ENCODE measurements at regions not wholly inside any gene's neighbourhood (a gene's known extent, or its start where the extent isn't known, plus 50 kb on each side); places are given as distances from the start of the nearest gene placed in this dataset.
"Not testable (repeated sequence)": the region's sequence is repeated elsewhere in the genome, so short reads cannot be mapped to it uniquely, and the experiment has no call there.

DNA sequence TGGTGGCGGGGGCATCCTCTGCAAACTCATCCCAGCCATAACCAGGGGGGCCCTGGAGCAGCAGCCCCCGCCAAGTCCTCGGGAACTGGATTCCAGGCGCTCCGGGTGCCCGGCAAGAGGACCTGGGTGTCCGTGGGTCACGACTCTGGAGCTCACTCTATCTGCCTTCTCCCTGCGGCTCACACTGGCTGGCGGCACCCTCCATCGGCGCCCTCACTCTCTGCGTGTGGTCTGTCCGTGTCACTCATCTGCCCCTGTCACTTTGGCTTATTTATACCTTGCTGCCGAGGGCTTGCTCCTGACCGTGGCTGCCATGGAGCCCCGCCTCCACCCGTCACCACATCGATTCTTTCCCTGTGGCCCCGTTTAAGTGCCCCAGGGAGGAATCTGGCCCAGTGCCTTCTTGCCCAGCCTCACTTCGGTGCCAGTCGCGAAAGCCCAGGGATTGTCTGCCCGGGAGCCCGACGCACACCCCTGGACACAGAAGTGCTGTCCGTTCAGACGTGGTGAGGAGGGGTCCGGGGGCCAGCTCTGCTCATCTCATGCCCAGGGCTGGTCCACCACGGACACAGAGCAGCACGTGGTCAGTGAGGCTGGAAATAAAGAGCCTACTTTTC is 115.7 kb upstream of the ZNF469 start:
- DNase-seq (ENCODE audit: low read depth): not testable (repeated sequence)

DNA sequence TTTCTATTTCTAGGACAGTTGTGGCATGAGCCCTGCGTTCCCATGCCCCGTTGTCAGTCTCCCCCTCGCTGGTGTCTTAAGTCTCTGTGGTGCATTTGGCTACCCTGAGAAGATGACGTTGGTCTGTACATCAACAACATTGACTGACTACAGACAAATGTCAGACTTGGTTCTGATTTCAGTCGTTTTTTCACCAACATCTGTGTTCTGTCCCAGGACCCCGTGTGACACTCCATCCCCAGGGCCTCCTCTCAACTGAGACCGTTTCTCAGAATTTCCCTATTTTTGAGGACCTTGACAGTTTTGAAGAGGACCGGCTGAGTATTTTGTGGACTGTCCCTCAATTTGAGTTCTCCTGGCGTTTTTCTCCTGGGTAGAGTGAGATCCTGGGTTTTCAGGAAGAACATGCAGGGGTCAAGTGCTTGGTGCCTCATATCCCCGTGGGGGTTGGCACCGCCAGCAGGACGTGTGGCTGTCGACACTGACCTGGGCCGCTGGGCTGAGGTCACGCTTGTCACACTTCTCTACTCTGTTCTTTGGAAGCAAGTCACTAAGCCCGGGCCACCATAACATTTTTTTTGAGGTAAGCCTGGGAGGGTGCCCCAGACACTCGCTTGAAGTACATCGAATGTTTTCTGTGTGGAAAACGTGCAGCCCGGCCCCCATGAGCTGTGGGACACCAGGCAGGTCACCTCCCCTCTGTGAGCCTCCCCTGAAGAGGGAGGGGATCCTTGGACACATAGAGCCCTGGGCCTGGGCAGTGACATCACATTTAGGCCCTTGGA is 114.4 kb upstream of the ZNF469 start:
- DNase-seq (ENCODE audit: low read depth): not testable (repeated sequence)

DNA sequence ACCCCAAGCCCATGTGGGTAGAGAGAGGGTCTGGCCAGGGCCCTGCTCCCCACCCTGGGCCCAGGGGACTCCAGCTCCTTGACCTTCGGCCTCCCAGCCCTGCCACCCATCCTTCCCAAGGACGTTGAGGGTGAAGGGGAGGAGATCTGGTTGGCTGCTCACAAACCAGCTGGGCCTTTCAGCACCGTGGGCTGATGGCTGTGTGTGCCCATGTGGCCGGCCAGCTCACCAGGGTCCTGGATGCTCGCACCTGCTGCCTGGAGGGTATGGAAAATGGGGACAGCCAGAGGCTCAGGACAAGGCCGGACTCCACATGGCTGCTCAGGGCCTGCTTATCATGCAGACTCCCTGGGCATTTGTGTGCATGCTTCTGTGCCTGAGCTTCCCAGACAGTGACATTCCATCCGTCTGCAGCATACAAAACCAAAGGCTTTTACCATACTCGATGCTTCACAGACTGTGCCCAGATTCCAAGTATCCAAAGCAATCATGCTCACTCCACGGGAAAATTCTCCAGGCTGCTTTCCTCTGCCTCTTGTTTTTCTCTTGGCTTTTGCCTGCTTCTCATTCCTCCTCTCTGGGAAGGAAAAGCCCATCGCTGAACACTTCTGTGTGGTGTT is 112.5 kb upstream of the ZNF469 start:
- not testable (repeated sequence) for DNase-seq (ENCODE audit: low read depth)

DNA sequence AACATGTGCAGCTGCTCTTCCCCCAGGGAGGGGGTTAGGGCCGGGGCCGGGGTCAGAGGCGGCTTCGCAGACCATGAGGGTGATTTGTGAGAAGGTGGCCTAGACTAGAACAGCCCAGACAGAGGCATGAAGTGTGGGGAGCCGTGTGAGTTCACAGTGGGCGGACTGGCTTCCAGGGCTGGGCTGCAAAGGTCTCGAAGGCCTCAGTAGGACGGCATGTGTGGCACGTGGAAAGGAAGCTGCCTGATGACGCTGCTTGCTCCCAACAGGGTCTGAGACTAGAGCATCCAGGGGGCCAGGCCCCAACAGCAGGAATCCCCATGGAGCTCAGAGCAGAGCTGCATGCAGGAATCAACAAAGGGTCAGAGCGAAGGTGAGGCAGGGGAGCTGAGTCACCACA is 111.5 kb upstream of the ZNF469 start:
- not testable (repeated sequence) for DNase-seq (ENCODE audit: low read depth)

DNA sequence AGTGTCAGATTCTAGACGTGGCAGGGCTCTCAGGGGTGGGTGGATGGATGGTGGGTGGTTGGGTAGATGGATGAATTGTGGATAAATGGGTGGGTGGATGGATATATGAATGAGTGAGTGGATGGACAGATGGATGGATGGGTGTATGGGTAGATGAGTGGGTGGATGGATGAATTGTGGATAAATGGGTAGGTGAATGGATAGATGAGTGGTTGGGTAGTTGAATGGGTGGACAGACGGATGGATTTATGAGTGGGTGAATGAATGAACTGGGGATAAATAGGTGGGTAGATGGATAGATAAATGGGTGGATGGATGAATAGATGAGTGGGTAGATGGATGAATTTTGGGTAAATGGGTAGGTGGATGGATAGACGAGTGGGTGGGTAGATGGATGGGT is 111.0 kb upstream of the ZNF469 start:
- DNase-seq (ENCODE audit: low read depth): not testable (repeated sequence)

DNA sequence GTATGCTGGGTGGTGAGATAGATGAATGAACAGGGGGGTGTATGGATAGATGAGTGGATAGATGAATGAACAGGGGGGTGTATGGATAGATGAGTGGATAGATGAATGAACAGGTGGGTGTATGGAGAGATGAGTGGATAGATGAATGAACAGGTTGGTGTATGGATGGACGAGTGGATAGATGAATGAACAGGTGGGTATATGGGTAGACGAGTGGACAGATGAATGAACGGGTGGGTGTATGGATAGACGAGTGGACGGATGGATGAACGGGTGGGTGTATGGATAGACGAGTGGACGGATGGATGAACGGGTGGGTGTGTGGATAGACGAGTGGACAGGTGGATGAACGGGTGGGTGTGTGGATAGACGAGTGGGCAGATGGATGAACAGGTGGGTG is 110.3 kb upstream of the ZNF469 start:
- not testable (repeated sequence) for DNase-seq (ENCODE audit: low read depth)

DNA sequence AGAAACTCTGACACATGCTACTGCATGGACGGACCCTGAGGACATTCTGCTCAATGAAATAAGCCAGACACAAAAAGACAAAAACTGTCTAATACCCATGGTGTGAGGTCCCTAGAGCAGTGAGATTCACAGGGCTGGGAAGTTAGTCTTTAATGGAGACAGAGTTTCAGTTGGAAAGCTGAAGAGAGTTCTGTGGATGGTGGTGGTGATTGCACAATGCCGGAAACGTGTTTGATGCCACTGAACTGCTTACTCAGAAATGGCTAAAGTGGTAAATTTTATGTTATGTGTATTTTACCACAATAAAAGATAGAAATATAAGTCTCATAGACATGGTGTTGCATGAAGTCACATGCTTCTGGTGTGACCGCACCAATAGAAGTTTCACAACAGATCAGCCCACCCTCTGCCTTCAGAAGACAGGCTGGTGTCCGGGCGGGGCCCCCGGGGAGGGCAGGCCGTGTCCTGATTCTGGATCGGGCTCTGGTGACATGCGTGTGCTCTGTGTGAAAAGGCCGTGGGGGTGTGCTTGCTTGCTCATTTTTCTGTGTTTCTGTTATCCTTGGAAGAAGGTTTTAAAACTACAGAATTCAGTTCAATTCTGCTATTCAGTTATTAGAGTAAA is 108.5 kb upstream of the ZNF469 start:
- DNase-seq (ENCODE audit: low read depth): not testable (repeated sequence)

DNA sequence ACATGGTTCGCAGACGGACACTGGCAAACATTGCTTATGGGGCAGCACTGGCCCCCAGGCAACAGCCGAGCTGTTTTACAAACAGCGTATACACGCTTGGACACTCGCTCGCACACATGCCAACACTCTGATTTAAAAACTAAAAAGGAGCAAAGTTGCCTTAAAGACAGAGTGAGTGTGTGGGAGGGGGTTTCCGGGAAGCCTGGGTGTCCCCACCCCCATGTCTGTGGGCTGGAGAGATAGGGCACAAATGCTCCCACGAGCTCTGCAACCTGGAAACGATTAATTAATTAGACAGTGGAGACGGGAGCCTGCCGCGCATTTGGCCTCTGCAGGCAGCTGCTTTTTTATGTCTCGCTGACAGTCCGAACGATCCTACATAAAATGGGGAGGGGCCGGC is 107.9 kb upstream of the ZNF469 start:
- DNase-seq (ENCODE audit: low read depth): no peak

DNA sequence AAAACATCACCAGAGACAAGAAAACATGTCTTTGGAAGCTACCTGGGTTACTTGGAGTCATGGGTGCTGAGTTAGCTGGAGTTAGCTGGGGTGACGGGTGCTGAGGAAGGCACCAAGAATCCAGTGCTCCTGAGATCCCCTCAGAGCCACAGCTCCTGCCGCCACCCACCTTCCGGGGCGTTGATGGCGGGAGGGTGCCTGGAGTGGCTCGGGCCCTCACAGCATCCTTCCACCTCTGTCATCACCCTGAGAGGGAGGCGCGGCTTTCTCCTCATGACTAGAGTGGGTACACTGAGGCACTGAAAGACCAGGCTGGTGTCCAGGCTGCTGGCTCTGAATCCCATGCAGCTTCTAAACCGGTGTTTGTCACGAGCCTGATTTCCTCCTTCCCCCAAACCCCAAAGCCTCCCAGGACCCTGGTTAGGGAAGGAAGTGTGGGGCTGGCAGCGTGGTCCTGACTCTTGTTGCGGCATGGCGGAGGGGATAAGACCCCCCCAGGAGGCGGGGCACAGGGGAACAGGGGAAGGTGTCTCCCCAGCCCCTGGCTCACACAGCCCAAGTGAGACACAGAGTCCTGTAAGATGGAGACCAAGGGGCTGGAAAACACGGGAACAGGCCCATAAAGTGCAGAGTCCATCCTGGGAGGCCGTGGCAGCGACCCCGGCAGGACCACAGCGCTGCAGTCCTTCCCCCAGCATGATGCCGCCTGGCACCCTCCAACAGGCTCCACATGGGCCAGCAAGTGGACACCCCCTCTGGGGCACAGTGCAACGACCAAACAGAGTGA is 107.2 kb upstream of the ZNF469 start:
- not testable (repeated sequence) for DNase-seq (ENCODE audit: low read depth)

DNA sequence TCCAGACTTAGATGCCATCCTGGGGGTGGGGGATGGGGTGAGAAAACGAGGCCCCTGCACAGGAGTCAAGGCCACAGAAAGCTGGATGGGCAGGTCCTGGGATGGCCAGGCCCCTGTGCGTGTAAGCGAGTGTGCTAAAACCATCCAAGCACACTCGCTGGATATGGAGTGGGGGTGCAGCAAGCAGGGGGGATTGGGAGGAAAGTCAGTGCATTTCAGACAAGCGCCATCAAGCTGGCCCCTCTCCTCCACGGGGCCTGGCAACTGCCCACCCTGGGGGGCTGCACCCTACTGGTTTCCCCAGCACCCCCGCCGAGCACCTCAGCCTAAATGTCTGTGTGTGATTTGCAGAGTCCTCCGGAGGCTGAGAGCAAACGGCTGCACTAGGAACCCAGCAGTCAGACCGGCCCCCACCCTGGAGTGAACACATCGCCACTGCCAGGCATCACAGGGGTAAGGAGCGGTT is 106.6 kb upstream of the ZNF469 start:
- DNase-seq (ENCODE audit: low read depth): not testable (repeated sequence)

DNA sequence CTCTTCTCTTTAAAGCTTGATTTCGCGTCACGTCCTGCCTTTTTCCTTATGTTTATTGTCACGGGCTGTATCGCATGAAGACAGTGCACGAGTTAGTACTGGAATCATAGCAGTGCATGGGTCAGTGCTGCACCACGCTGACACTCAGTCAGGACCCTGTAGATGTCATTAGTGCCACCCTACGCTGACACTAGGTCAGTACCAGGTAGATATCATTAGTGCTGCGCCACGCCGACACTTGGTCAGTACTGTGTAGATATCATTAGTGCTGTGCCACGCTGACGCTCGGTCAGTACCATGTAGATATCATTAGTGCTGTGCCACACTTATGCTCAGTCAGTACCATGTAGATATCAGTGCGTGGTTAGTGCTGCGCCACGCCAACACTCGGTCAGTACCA is 106.2 kb upstream of the ZNF469 start:
- DNase-seq (ENCODE audit: low read depth): no peak

DNA sequence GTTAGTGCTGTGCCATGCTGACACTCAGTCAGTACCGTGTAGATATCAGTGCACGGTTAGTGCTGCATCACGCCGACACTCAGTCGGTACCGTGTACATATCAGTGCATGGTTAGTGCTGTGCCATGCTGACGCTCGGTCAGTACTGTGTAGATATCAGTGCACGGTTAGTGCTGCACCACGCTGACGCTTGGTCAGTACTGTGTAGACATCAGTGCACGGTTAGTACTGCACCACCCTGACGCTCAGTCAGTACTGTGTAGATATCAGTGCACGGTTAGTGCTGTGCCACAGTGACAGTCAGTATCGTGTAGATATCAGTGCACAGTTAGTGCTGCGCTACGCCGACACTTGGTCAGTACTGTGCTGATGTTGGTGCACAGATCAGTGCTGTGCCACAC is 102.8 kb upstream of the ZNF469 start:
- DNase-seq (ENCODE audit: low read depth): no peak

DNA sequence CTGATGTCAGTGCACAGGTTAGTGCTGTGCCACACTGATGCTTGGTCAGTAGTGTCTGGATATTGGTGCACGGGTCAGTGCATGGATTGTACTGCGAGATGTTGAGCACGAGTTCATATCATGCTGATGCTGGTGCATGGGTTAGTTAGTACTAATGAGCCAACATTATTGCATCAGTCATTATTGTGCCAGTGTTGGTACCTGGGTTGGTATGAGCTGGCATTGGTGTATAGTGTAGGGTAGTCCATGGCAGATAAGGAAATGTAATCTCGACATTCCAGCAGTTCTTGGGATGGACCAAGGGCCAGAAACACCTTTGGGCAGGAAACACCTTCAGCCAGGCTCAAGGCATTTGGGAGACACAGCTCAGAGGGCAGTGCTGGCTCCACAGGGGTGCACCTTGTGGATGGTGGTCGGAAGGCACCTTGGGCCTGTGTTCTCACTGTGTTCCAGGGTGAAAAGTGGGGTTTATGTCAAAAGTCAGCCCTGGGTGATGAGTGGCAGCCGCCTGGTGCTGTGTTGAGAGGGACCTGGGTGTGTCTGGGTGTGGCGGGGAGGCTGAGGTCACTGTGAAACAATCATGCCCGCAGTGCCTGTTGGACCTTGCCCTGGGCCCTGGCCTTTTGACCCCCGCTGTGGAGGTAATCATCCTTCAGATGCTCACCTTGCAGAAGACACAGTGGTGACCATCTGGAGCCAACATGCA is 100.7 kb upstream of the ZNF469 start:
- no peak for DNase-seq (ENCODE audit: low read depth)

DNA sequence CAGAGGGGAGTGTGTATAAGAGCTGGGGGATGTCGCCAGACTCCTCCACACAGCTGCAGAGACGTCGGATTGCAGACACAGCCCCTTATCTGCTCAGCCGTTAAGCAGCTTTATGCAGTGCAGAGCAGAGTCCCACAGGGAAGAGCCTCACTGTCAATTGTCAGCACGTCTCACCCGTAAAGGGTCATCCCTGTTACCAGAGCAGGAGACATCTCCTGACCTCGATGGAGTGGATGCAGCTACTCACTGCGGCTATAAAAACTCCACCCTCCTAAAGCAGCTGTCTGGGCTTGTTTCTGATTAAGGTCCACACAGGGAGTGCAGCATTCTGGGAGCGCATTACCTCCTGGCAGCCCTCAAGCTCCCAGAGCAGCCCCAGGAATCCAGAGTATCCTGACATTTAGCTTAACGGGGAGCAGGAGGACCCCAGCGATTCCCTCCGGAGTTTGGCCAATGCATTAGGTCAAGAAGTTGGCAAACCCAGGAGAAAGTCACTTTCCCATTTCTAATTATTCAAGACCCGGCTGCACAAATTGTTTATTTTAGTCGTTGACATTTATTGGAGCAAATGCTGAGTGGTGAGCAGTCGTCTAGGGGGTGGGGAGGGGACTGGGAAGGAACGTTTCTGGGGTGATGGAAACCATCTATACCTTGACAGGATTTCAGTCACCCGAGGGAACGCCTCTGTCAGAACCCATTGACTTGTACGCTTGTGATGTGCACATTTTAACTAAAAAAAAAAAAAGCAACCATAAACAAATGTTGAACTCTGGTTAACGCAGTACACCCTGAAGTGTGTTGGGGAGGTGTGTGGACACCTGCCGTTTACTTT is 100.0 kb upstream of the ZNF469 start:
- DNase-seq (ENCODE audit: low read depth): no peak

DNA sequence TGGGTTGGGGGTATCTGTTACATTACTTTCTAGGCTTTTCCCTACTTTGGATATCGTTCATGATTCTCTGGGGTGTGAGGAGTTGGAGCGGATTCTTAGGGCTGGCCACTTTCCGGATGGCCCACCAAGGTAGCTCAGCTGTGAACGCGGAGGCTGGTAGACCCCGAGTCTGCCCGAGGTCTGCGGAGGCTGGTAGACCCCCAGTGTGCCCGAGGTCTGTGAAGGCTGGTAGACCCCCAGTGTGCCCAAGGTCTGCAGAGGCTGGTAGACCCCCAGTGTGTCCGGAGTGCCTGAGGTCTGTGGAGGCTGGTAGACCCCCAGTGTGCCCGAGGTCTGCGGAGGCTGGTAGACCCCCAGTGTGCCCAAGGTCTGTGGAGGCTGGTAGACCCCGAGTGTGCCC is 99.2 kb upstream of the ZNF469 start:
- no peak for DNase-seq (ENCODE audit: low read depth)

DNA sequence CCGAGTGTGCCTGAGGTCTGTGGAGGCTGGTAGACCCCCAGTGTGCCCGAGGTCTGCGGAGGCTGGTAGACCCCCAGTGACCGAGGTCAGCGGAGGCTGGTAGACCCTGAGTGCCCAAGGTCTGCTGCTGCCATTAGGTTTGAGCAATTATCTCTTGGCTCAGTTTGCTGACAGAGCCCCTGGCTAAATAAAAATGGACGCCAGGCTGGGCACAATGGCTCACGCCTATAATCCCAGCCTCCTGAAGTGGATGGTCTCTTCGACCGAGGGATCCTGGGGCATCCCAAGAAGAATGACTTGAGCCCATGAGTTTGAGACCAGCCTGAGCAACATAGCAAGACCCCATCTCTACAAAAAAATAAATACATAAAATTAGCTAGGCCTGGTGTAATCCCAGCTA is 98.7 kb upstream of the ZNF469 start:
- DNase-seq (ENCODE audit: low read depth): no peak

DNA sequence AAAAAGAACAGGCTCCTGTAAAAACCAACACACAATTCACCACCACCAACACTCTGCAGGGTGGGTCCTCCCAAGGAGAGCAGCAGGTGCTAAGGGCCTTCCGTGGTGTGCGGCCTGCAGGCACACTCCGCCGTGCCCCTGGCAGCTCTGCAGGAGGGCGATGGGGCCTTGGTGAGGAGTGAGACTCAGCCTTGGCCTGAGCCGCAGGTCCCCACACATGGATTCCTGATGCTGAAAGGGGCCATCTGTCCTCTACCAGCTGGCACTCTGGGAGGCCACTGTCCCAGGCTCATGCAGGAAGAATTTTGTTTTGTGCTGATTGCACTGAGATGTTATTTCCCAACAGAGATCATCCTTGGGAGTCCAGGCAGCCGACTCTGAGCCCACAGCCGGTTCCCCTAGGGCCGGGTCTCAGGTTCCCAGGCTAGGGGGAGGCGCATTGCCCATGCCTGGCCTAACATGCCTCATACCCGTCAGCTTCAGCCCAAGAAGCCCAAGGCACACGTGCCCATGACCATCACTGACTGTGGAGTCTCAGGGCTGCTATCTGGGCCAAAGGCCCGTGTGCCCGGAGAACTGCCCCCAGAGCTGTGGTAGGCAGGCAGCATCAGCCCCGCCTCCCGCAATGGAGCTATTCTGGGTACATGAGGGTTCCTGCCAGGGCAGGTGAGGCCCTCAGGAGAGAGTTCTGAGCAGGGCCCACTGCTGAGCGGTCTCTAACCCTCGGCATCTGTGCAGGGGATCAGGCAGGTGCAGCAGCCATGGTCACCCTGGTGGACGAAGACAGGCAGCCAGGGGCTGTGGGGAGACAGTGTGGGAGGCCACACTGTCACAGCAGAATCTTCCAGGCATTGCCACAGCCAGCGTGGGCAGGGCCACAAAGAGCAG is 97.9 kb upstream of the ZNF469 start:
- DNase-seq (ENCODE audit: low read depth): no peak

DNA sequence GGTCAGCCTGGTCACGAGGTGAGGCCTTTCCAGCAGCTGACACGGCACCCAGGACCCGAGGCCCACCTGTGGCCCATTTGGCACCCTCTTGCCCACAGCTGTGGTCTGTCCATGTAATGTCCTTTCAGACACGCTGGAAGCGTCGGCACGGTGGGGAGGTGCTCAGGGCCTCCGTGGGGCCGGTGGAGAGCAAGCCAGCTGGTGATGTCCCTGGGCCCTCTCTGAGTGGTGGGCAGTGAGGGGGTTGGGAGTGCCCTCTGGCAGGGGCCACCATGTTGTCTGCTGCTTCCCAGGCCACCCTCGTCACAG is 97.3 kb upstream of the ZNF469 start:
- no peak for DNase-seq (ENCODE audit: low read depth)

DNA sequence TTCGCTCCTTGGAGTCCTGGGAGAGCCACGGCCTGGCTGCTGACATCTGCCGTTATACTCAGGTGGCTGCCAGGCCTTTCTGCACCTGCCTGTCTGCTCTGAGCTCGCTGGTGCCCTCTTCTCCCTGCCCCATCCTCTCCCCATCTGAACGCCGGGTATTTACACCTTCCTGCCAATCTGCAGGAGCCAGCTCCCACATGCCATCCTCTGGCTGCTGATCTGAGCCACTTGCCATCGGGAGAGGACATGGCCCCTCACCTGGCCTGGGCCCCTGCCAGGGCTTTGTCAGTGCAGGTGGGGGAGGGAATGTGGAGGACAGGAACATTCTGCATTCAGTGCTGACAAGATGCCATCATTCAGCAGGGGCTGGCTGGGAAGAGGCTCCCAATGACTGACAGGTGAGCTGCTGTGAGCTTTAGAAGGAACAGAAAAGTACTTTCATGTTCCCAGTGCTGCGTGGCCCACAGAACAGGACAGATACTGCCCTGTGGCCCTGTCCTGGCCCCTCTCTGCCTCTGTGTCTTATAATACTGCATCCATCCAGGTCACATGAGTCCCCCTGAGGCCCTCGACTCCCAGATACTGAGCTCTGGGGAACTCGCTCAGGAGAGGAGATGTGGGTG is 96.3 kb upstream of the ZNF469 start:
- no peak for DNase-seq (ENCODE audit: low read depth)

All from activated T-cell treated with anti-CD3 and anti-CD28 coated beads for 24 hours (primary cell).